Spleen (tissue), 7 donors: ENCODE measurements at regions not wholly inside any gene's neighbourhood (a gene's known extent, or its start where the extent isn't known, plus 50 kb on each side); places are given as distances from the start of the nearest gene placed in this dataset.

Source experiments
- CTCF ChIP-seq, 11 experiments: fragments of 200-600 bp in 7 of 11; fragments of 450-650 bp in 4 of 11; sonication (generic) in 4 of 11; IDR thresholded peaks in 8 of 11; conservative IDR thresholded peaks in 3 of 11; 1 replicate in 7 of 11; 2 replicates in 4 of 11; pipeline versions ENCODE4 v1.4.0 to v1.8.0; 2016 to 2021; ENCODE audit warnings: antibody characterized with exemption in 11 of 11, inconsistent platforms in 4 of 11, mild to moderate bottlenecking in 1 of 11
- POLR2A ChIP-seq, 3 donors: fragments of 450-650 bp; IDR thresholded peaks; one replicate each; pipeline ENCODE4 v1.5.1; 2017; ENCODE audit warnings: antibody characterized with exemption in 3 of 3, mild to moderate bottlenecking in 1 of 3
- POLR2AphosphoS5 ChIP-seq, 3 donors: sonication (generic); formaldehyde crosslinking; IDR thresholded peaks; one replicate each; pipeline ENCODE4 v1.5.1; 2017; ENCODE audit warnings: antibody characterized with exemption in 3 of 3
- donor health status: DM: no; HTN: no; CAD: no; lungs with moderate emphysema.
- donor health status: DM: no; HTN: no; CAD: no.
- donor health status: DM: no; HTN: no; CAD: no.

- TF ChIP-seq CTCF (IDR thresholded peaks at IDR 0.05 in 8 of 11, conservative IDR thresholded peaks at IDR 0.05 in 3 of 11) (no peak), POLR2A (IDR thresholded peaks at IDR 0.05) (no peak), POLR2AphosphoS5 (IDR thresholded peaks at IDR 0.05) (no peak)
Observed at GRCh38 chr5:33067291-33067690, 356.2 kb downstream of the NPR3 start.
